ENCODE measurements at regions not wholly inside any gene's neighbourhood (a gene's known extent, or its start where the extent isn't known, plus 50 kb on each side); places are given as distances from the start of the nearest gene placed in this dataset.
A peak's percentile ranks its signal among the peaks of the same experiment; 100 is the strongest.

DNA sequence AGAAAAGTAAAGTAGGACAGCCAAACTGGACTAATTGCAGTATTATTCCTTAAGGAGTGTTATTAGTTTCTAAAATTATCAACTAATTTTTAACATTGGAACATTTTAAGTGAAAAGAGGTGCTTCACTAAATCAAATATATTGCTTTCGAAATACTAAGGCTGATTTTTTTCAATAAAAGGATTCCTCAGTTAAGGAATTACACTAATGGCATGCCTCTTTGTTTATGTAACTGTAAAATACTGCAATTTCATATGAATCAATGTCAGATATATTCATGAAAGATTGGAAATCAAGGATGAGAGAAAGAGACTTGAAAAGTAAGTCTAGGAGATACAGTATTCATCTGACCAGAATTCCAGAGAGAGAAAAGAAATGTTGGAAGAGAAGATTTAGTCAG lies 129.8 kb downstream of the TANC2 start:
- Histone ChIP-seq H3K36me3 (ENCODE audit: low read depth) (peaks cover 37% of the 10 kb centered on the region), H3K9me3 (ENCODE audit: severe bottlenecking) (no peaks in the 10 kb centered on the region), H3K4me1 (ENCODE audit: insufficient read depth, poor library complexity, severe bottlenecking) (peaks cover 21% of the 10 kb centered on the region), H3K27ac (ENCODE audit: poor library complexity, severe bottlenecking) (peak overlapping the region; percentile 3), H3K27me3 (ENCODE audit: insufficient read depth, poor library complexity, severe bottlenecking) (no peaks in the 10 kb centered on the region), H3K4me3 (ENCODE audit: severe bottlenecking) (no peak overlapping the region)
- no peak for TF ChIP-seq CTCF (IDR thresholded peaks at IDR 0.05; ENCODE audit: poor library complexity, severe bottlenecking)
- DNase-seq (ENCODE audit: low spot score) = no peak
- no peak for ATAC-seq (ENCODE audit: low read depth)

GRCh38 chr17:63096426-63096825 lies 130.4 kb downstream of the TANC2 start:
- no peak overlapping the region for H3K27ac ChIP-seq (ENCODE audit: poor library complexity, severe bottlenecking)
- no peak overlapping the region for H3K4me3 ChIP-seq (ENCODE audit: severe bottlenecking)
- ATAC-seq (ENCODE audit: low read depth) (no peak), DNase-seq (ENCODE audit: low spot score) (no peak)
- H3K4me1 ChIP-seq (ENCODE audit: insufficient read depth, poor library complexity, severe bottlenecking) = peaks cover 21% of the 10 kb centered on the region
- peaks cover 43% of the 10 kb centered on the region for H3K36me3 ChIP-seq (ENCODE audit: low read depth)
- TF ChIP-seq CTCF (IDR thresholded peaks at IDR 0.05; ENCODE audit: poor library complexity, severe bottlenecking) = no peak
- no peaks in the 10 kb centered on the region for H3K9me3 ChIP-seq (ENCODE audit: severe bottlenecking)
- no peaks in the 10 kb centered on the region for H3K27me3 ChIP-seq (ENCODE audit: insufficient read depth, poor library complexity, severe bottlenecking)

DNA sequence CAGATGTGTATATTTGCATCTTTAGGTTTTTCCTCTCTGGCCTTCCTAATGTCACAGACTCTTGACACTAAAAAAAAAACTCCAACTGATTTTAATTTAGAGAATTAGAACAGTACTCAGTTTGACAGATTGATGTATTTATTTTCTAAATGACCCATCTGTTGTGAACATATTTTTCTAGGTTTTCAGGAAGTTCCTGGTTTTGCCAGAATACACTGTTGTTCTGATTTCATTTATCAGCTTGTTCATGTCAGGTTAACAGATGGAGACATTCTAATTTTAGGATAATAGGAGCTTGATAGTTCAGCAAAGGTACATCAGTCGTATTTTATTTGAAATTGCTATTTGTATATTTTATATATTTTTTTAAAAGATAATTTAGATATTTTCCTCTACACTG lies 133.4 kb downstream of the TANC2 start:
- TF ChIP-seq CTCF (IDR thresholded peaks at IDR 0.05; ENCODE audit: poor library complexity, severe bottlenecking) = no peak
- no peak for ATAC-seq (ENCODE audit: low read depth)
- peaks cover 56% of the 10 kb centered on the region for H3K36me3 ChIP-seq (ENCODE audit: low read depth)

DNA sequence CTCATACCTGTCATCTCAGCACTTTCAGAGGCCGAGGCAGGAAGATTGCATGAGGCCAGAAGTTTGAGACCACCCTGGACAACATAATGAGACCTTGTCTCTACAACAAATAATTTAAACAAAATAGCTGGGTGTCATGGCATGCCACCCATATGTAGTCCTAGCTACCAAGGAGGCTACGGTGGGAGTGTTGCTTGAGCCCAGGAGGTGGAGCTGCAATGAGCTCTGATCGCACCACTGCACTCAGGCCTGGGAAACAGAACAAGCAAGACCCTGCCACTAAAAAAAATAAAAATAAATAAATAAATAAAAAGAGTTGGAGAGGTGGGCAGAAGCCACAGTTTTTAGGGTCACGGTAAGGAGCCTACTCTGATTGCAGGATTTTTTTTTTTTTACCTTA lies 136.0 kb downstream of the TANC2 start:
- H3K27me3 ChIP-seq (ENCODE audit: insufficient read depth, poor library complexity, severe bottlenecking) = no peaks in the 10 kb centered on the region
- H3K4me3 ChIP-seq (ENCODE audit: severe bottlenecking) = no peak overlapping the region
- H3K4me1 ChIP-seq (ENCODE audit: insufficient read depth, poor library complexity, severe bottlenecking) = no peaks in the 10 kb centered on the region
- DNase-seq (ENCODE audit: low spot score) (no peak), ATAC-seq (ENCODE audit: low read depth) (no peak)
- TF ChIP-seq CTCF (IDR thresholded peaks at IDR 0.05; ENCODE audit: poor library complexity, severe bottlenecking) = no peak
- H3K36me3 ChIP-seq (ENCODE audit: low read depth) = peaks cover 69% of the 10 kb centered on the region
- H3K27ac ChIP-seq (ENCODE audit: poor library complexity, severe bottlenecking) = no peak overlapping the region
- H3K9me3 ChIP-seq (ENCODE audit: severe bottlenecking) = no peaks in the 10 kb centered on the region

More for the DNA sequence above, 133.4 kb downstream of the TANC2 start:
- DNase-seq (ENCODE audit: low spot score) = no peak
- H3K4me1 ChIP-seq (ENCODE audit: insufficient read depth, poor library complexity, severe bottlenecking) = peaks cover 13% of the 10 kb centered on the region
- H3K27ac ChIP-seq (ENCODE audit: poor library complexity, severe bottlenecking) = no peak overlapping the region
- no peaks in the 10 kb centered on the region for H3K9me3 ChIP-seq (ENCODE audit: severe bottlenecking)
- no peak overlapping the region for H3K4me3 ChIP-seq (ENCODE audit: severe bottlenecking)
- no peaks in the 10 kb centered on the region for H3K27me3 ChIP-seq (ENCODE audit: insufficient read depth, poor library complexity, severe bottlenecking)

GRCh38 chr17:63106050-63106449 lies 140.0 kb downstream of the TANC2 start:
- no peak for TF ChIP-seq CTCF (IDR thresholded peaks at IDR 0.05; ENCODE audit: poor library complexity, severe bottlenecking)
- H3K27me3 ChIP-seq (ENCODE audit: insufficient read depth, poor library complexity, severe bottlenecking) = no peaks in the 10 kb centered on the region
- DNase-seq (ENCODE audit: low spot score) = no peak
- H3K9me3 ChIP-seq (ENCODE audit: severe bottlenecking) = no peaks in the 10 kb centered on the region
- no peak for ATAC-seq (ENCODE audit: low read depth)
- H3K27ac ChIP-seq (ENCODE audit: poor library complexity, severe bottlenecking) = no peak overlapping the region
- H3K4me3 ChIP-seq (ENCODE audit: severe bottlenecking) = no peak overlapping the region
- peaks cover 65% of the 10 kb centered on the region for H3K36me3 ChIP-seq (ENCODE audit: low read depth)
- no peaks in the 10 kb centered on the region for H3K4me1 ChIP-seq (ENCODE audit: insufficient read depth, poor library complexity, severe bottlenecking)
